SK-N-SH (cell line): ENCODE measurements at regions not wholly inside any gene's neighbourhood (a gene's known extent, or its start where the extent isn't known, plus 50 kb on each side); places are given as distances from the start of the nearest gene placed in this dataset.
"Not testable (repeated sequence)": the region's sequence is repeated elsewhere in the genome, so short reads cannot be mapped to it uniquely, and the experiment has no call there.

Experiments
- CTCF ChIA-PET: fragments of 300-600, 350-600 bp; formaldehyde crosslinking; extraction: SDS; loops from one replicate; lab custom pipeline; 2021; lab: Yijun Ruan, JAX
- POLR2A ChIA-PET: fragments of 350-600 bp; sonication (Branson Sonifier 250); formaldehyde crosslinking; extraction: SDS; loops from one replicate; lab custom pipeline; 2020; ENCODE audit warnings: antibody characterized with exemption, inconsistent platforms; lab: Yijun Ruan, JAX
- DNase-seq: peaks from one replicate; pipeline ENCODE4 v3.0.0; 2012
- H2AFZ ChIP-seq: fragments of 200-600 bp; sonication (generic); 2 replicates; pipeline ENCODE4 v1.8.1; 2016; ENCODE audit warnings: antibody characterized with exemption, mild to moderate bottlenecking, low read depth
- H3F3A ChIP-seq: fragments of 200-600 bp; sonication (generic); replicated peaks from 2 replicates; pipeline ENCODE3; 2016; ENCODE audit warnings: antibody characterized with exemption, mild to moderate bottlenecking; ENCODE audit not compliant: insufficient read depth
- H3K27ac ChIP-seq, 2 experiments: fragments of 200-500 bp in 1 of 2; fragments of 200-600 bp in 1 of 2; sonication (Bioruptor generic) in 1 of 2; sonication (generic), shearing (Covaris generic) in 1 of 2; 2 replicates each; pipeline versions ENCODE4 v1.5.1 to v1.6.1; 2014 to 2016; ENCODE audit warnings: low read depth in 2 of 2, inconsistent platforms in 1 of 2, low read length in 1 of 2, mild to moderate bottlenecking in 1 of 2, mixed read lengths in 1 of 2
- H3K27me3 ChIP-seq: fragments of 200-600 bp; sonication (generic), shearing (Covaris generic); 2 replicates; pipeline ENCODE4 v1.6.1; 2016; ENCODE audit warnings: mixed run types; ENCODE audit not compliant: insufficient read depth
- H3K36me3 ChIP-seq, 2 experiments: fragments of 200-500 bp in 1 of 2; fragments of 200-600 bp in 1 of 2; sonication (Bioruptor generic) in 1 of 2; sonication (generic) in 1 of 2; replicated peaks in 1 of 2; 2 replicates each; pipeline versions ENCODE3 to v1.5.1; 2014 to 2016; ENCODE audit warnings: low read length in 1 of 2, mild to moderate bottlenecking in 1 of 2; ENCODE audit not compliant: insufficient read depth in 2 of 2, control insufficient read depth in 1 of 2
- H3K4me1 ChIP-seq, 2 experiments: fragments of 200-500 bp in 1 of 2; fragments of 200-600 bp in 1 of 2; sonication (Bioruptor generic) in 1 of 2; sonication (generic), shearing (Covaris generic) in 1 of 2; 2 replicates each; pipeline versions ENCODE4 v1.5.1 to v1.6.1; 2014 to 2016; ENCODE audit warnings: low read depth in 1 of 2, low read length in 1 of 2, mixed run types in 1 of 2; ENCODE audit not compliant: insufficient read depth in 2 of 2, control insufficient read depth in 1 of 2
- H3K4me2 ChIP-seq: fragments of 200-600 bp; sonication (generic), shearing (Covaris generic); 2 replicates; pipeline ENCODE4 v1.6.1; 2017; ENCODE audit warnings: mixed run types
- H3K4me3 ChIP-seq, 2 experiments: fragments of 200-500 bp in 1 of 2; fragments of 200-600 bp in 1 of 2; sonication (Bioruptor generic) in 1 of 2; sonication (generic), shearing (Covaris generic) in 1 of 2; 2 replicates each; pipeline versions ENCODE4 v1.5.1 to v1.8.1; 2014 to 2016; ENCODE audit warnings: low read depth in 2 of 2, inconsistent platforms in 1 of 2, low read length in 1 of 2, mild to moderate bottlenecking in 1 of 2, mixed read lengths in 1 of 2, moderate library complexity in 1 of 2
- H3K79me2 ChIP-seq: fragments of 200-600 bp; sonication (generic); 2 replicates; pipeline ENCODE4 v1.8.1; 2017; ENCODE audit warnings: mild to moderate bottlenecking; ENCODE audit not compliant: insufficient read depth
- H3K9ac ChIP-seq: fragments of 200-600 bp; sonication (generic); 2 replicates; pipeline ENCODE4 v1.6.1; 2017; ENCODE audit warnings: mixed run types
- H3K9me2 ChIP-seq: fragments of 200-600 bp; sonication (generic); 2 replicates; pipeline ENCODE4 v1.6.1; 2017; ENCODE audit warnings: mixed run types
- H3K9me3 ChIP-seq: fragments of 200-600 bp; sonication (generic); 2 replicates; pipeline ENCODE4 v1.6.1; 2017; ENCODE audit warnings: mixed run types, mild to moderate bottlenecking, moderate library complexity
- H4K20me1 ChIP-seq: fragments of 200-600 bp; sonication (generic); 2 replicates; pipeline ENCODE4 v1.6.1; 2017; ENCODE audit warnings: mild to moderate bottlenecking, mixed run types; ENCODE audit not compliant: insufficient read depth
- EP300 ChIP-seq, 2 experiments: IDR thresholded peaks; 2 replicates each; pipeline versions ENCODE4 v1.4.0 to v1.6.1; 2012; ENCODE audit warnings: borderline replicate concordance in 1 of 2, low read depth in 1 of 2, low read length in 1 of 2
- EZH2phosphoT487 ChIP-seq: fragments of 200-600 bp; sonication (generic); IDR thresholded peaks from 2 replicates; pipeline ENCODE4 v1.6.1; 2017; ENCODE audit warnings: low read depth, mixed run types, mild to moderate bottlenecking, antibody characterized with exemption, moderate library complexity, borderline replicate concordance
- FOXJ3 ChIP-seq: sonication (generic); formaldehyde crosslinking; IDR thresholded peaks from 2 replicates; pipeline ENCODE4 v1.5.1; 2020; ENCODE audit warnings: mild to moderate bottlenecking, missing genetic modification reagents
- FOXM1 ChIP-seq: IDR thresholded peaks from 2 replicates; pipeline ENCODE4 v1.4.0; 2012; ENCODE audit warnings: low read depth, mild to moderate bottlenecking
- JUND ChIP-seq: IDR thresholded peaks from 2 replicates; pipeline ENCODE4 v1.4.0; 2012
- MEF2A ChIP-seq: IDR thresholded peaks from 2 replicates; pipeline ENCODE4 v1.4.0; 2012; ENCODE audit warnings: low read depth, borderline replicate concordance
- NFIC ChIP-seq: IDR thresholded peaks from 2 replicates; pipeline ENCODE4 v1.4.0; 2012; ENCODE audit warnings: borderline replicate concordance
- NRF1 ChIP-seq: IDR thresholded peaks from 2 replicates; pipeline ENCODE4 v1.6.1; 2012; ENCODE audit warnings: low read depth, mild to moderate bottlenecking, low read length
- PBX3 ChIP-seq: IDR thresholded peaks from 2 replicates; pipeline ENCODE4; 2012
- RXRA ChIP-seq: IDR thresholded peaks from 2 replicates; pipeline ENCODE4 v1.4.0; 2012; ENCODE audit warnings: low read depth, mild to moderate bottlenecking, borderline replicate concordance
- USF1 ChIP-seq: IDR thresholded peaks from 2 replicates; pipeline ENCODE4 v1.4.0; 2012; ENCODE audit warnings: low read depth, borderline replicate concordance
- whole genome bisulfite sequencing: methylation state at CpG from one replicate; pipeline ENCODE4 v1.1.6; 2017; ENCODE audit warnings: low lambda C conversion rate; 5-methylcytosine and 5-hydroxymethylcytosine counted together
- small RNA-seq, 7 experiments: library from RNA; depleted of rRNA; stranded (forward); fragments of <200 nt; gene quantifications; one replicate each; pipeline ENCODE3, GENCODE V24; 2012

- Histone ChIP-seq H3K36me3 (no peaks in the 10 kb centered on the region), H3K4me3 (no peak overlapping the region), H3K27ac (no peak overlapping the region), H3K9me2 (no peaks in the 10 kb centered on the region), H4K20me1 (no peaks in the 10 kb centered on the region), H3K27me3 (no peaks in the 10 kb centered on the region), H3F3A (no peaks in the 10 kb centered on the region), H3K9ac (no peak overlapping the region), H2AFZ (no peak overlapping the region), H3K4me1 (no peaks in the 10 kb centered on the region; a peak in 1 of 4 replicates), H3K9me3 (no peaks in the 10 kb centered on the region; the same call in 1 of the 2 replicates), H3K79me2 (no peaks in the 10 kb centered on the region), H3K4me2 (no peak overlapping the region)
- ChIA-PET POLR2A (no interaction called here), CTCF (interaction anchor here (0.8 to 2.2 kb wide), 4 partner anchors 19 to 219 kb away, joined by 3 to 11 read pairs (median 3); no protein-coding TSS in a partner anchor)
- TF ChIP-seq NFIC (no peak), PBX3 (no peak), RXRA (no peak), FOXJ3 (CRISPR knock-in tag) (no peak), EP300 (IDR thresholded peaks at IDR 0.05; ENCODE audit: borderline replicate concordance in 1 of 2, low read depth in 1 of 2, low read length in 1 of 2) (no peak), NRF1 (no peak), USF1 (no peak), MEF2A (no peak), JUND (no peak), EZH2phosphoT487 (no peak), FOXM1 (no peak)
- no peak for DNase-seq
- 86% methylated on average over 2 of the region's 2 CpGs for WGBS
Measured at GRCh38 chr4:150023489-150023888, 54.8 kb upstream of the DCLK2 start.

- H3K4me2 ChIP-seq, CTCF ChIA-PET: not testable (repeated sequence)
Measured at GRCh38 chr4:150026987-150027386, 51.3 kb upstream of the DCLK2 start.

More at GRCh38 chr4:150026987-150027386, 51.3 kb upstream of the DCLK2 start:
- H3K36me3 ChIP-seq, H3K9me3 ChIP-seq, H4K20me1 ChIP-seq, H3K27ac ChIP-seq, H3K27me3 ChIP-seq, DNase-seq, POLR2A ChIA-PET, H3K79me2 ChIP-seq, H3K9ac ChIP-seq, H3K4me3 ChIP-seq, H3K4me1 ChIP-seq, H2AFZ ChIP-seq, H3K9me2 ChIP-seq, H3F3A ChIP-seq: not testable (repeated sequence)

Small RNA genes in the stretch of these regions (small RNA-seq; reads per million reads assigned to genes)
- gene RNA5SP167 (0 to 0.86 (median 0) reads per million in 7 experiments), gene RNU6-1230P (0 reads per million in 7 experiments)
